ENCODE measurements at regions not wholly inside any gene's neighbourhood (a gene's known extent, or its start where the extent isn't known, plus 50 kb on each side); places are given as distances from the start of the nearest gene placed in this dataset.

GRCh38 chr4:57665806-57666205, 555.6 kb upstream of the IGFBP7 start:
- TF ChIP-seq CTCF (conservative IDR thresholded peaks at IDR 0.05; ENCODE audit: low read depth in 2 of 2) (no peak), EZH2 (IDR thresholded peaks at IDR 0.05; ENCODE audit: low read depth, unreplicated experiment) (no peak), REST (IDR thresholded peaks at IDR 0.05; ENCODE audit: unreplicated experiment) (no peak), EZH2phosphoT487 (IDR thresholded peaks at IDR 0.05; ENCODE audit: unreplicated experiment) (no peak), ETS1 (IDR thresholded peaks at IDR 0.05) (no peak), POLR2AphosphoS5 (IDR thresholded peaks at IDR 0.05; ENCODE audit: low read depth) (no peak), CREB1 (CRISPR knock-in tag; IDR thresholded peaks at IDR 0.05; ENCODE audit: low read depth) (no peak), ZNF114 (CRISPR knock-in tag; IDR thresholded peaks at IDR 0.05) (no peak), STAT1 (IDR thresholded peaks at IDR 0.05; ENCODE audit: unreplicated experiment) (no peak), JUNB (IDR thresholded peaks at IDR 0.05; ENCODE audit: unreplicated experiment) (no peak), ZNF331 (CRISPR knock-in tag; IDR thresholded peaks at IDR 0.05; ENCODE audit: low read depth) (no peak)

Data from GM23338 (cell line).